ENCODE measurements at regions not wholly inside any gene's neighbourhood (a gene's known extent, or its start where the extent isn't known, plus 50 kb on each side); places are given as distances from the start of the nearest gene placed in this dataset.

DNA sequence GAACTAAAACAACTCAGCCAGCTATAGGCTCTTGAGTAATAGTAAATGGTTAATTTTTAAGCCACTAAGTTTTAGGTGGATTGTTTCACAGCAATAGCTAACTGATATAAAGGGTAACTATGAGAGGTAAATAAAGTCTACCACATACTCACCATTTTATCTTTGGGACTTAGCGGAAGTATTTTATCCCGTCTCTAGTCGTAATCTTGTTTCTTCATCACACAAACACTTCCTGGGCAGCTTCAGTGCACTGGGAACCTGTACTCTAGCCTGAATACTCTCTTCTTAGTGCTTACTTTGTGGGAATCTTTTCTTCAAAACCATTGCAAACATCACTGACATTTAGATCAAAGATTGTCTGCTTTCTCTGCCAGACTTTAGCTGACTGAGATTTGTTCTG is 360.5 kb downstream of the EPHA4 start:
- Mint-ChIP-seq H3K9me3 (no peaks in the 10 kb centered on the region), H3K4me1 (ENCODE audit: low read depth) (no peaks in the 10 kb centered on the region), H3K27ac (no peak overlapping the region), H3K36me3 (ENCODE audit: low read depth) (no peaks in the 10 kb centered on the region), H3K4me3 (no peak overlapping the region), H3K27me3 (ENCODE audit: low read depth) (no peaks in the 10 kb centered on the region)
- DNase-seq (ENCODE audit: low spot score), result no peak

DNA sequence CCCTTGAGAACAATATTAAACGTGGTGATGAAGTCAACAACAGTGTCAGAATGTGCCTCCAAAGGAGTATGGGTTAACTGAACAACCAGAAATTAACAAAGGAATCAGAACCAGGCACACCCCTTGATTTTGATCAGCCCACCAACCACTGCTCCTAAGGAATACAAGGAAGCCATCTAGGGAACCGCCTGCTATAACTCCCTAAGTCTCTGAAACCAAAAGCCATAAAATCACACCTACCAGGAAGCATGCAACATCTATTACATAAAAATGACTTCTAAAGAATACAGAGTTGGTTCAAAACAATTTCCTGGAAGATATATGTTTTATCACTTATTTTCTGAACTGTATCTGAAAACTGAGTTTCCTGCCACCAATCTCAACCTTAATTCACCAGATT is 360.0 kb downstream of the EPHA4 start:
- Mint-ChIP-seq H3K36me3 (ENCODE audit: low read depth) (no peaks in the 10 kb centered on the region), H3K27me3 (ENCODE audit: low read depth) (no peaks in the 10 kb centered on the region), H3K9me3 (no peaks in the 10 kb centered on the region), H3K27ac (no peak overlapping the region), H3K4me3 (no peak overlapping the region), H3K4me1 (ENCODE audit: low read depth) (no peaks in the 10 kb centered on the region)
- no peak for DNase-seq (ENCODE audit: low spot score)

DNA sequence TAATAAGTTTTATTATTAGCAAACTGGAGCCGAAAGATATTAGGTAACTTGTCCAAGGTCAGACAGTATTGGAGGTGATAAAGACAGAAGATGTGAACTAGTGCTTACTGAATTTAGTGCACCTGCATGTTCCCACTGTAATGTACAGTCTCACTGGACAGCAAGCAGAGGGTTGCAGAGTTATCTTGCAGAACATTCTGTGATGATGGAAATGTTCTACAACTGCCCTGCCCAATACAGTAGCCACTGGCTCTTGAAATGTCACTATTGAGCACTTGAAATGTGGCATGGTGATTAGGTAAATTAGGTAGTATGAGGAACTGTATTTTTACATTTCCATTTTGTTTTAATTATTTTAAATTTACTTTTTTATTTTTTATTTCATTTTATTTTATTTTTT is 356.6 kb downstream of the EPHA4 start:
- H3K4me3 Mint-ChIP-seq, result no peak overlapping the region
- H3K4me1 Mint-ChIP-seq (ENCODE audit: low read depth), result no peaks in the 10 kb centered on the region
- no peak overlapping the region for H3K27ac Mint-ChIP-seq
- H3K9me3 Mint-ChIP-seq, result no peaks in the 10 kb centered on the region
- no peaks in the 10 kb centered on the region for H3K36me3 Mint-ChIP-seq (ENCODE audit: low read depth)
- H3K27me3 Mint-ChIP-seq (ENCODE audit: low read depth), result no peaks in the 10 kb centered on the region
- DNase-seq (ENCODE audit: low spot score), result no peak

DNA sequence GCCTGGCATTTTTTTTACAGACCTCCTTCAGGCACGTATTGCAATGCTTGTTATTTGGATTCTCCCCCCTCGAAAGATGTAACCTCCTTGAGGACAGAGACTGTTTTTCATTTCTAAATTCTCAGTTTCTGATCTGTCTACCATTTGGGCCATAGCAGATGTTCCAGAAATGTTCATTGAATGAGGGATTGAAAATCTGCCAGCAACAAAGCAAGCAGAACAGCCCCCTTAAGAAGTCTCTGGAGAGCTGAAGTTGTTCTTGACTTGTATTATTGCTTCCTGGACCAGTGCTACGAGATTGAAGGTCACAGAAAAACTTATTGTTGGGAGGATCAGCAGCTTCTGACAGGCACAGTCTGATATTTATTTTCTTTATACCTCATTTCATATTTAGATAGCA is 355.5 kb downstream of the EPHA4 start:
- H3K4me3 Mint-ChIP-seq, result no peak overlapping the region
- no peaks in the 10 kb centered on the region for H3K9me3 Mint-ChIP-seq
- no peak overlapping the region for H3K27ac Mint-ChIP-seq
- no peak for DNase-seq (ENCODE audit: low spot score)
- H3K27me3 Mint-ChIP-seq (ENCODE audit: low read depth), result no peaks in the 10 kb centered on the region
- no peaks in the 10 kb centered on the region for H3K36me3 Mint-ChIP-seq (ENCODE audit: low read depth)
- no peaks in the 10 kb centered on the region for H3K4me1 Mint-ChIP-seq (ENCODE audit: low read depth)

DNA sequence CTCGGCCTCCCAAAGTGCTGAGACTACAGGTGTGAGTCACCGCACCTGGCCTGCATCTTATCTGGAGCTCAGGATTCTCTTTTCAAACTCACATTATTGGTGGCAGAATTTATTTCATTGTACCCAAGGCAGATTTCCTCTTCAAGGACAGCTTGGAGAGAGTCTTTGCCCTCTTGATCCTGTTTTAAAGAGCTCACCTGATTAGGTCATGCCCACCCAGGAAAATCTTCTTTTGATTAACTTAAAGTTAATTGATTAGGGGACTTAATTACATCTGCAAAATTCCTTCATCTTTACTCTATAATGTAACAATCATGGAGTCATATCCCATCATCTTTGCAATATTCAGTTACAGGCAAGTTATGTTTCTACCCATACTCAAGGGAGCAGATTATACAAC is 346.4 kb downstream of the EPHA4 start:
- Mint-ChIP-seq H3K27ac (no peak overlapping the region), H3K27me3 (ENCODE audit: low read depth) (no peaks in the 10 kb centered on the region), H3K4me3 (no peak overlapping the region), H3K9me3 (no peaks in the 10 kb centered on the region), H3K4me1 (ENCODE audit: low read depth) (no peaks in the 10 kb centered on the region), H3K36me3 (ENCODE audit: low read depth) (no peaks in the 10 kb centered on the region)
- DNase-seq (ENCODE audit: low spot score), result no peak

DNA sequence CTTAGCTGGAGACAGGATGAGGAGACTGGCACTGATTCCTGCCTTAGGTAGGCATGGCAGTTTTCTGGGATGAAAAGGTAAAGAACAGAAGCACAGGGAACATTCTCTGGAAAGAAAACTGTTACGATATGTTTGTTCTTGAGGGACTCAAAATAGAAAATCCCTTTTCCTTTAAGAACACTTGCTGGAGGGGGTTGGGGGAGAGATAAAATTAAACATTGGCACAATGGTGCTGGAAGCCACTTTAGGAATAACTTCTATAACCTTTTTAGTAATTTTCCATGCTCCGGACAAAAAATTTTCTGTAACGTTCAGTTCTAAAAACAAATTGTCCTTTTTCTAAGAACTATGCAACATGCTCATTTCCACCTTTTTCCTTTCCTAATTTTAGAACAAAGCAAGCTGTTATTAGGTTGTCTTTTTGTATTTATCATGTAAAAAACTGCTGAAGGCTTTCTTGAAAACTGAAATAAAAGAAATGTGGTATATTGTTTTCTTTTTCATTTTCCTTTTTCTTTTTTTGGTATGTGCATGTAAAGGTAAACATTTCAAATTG is 343.8 kb downstream of the EPHA4 start:
- no peaks in the 10 kb centered on the region for H3K36me3 Mint-ChIP-seq (ENCODE audit: low read depth)
- H3K27ac Mint-ChIP-seq, result no peak overlapping the region

DNA sequence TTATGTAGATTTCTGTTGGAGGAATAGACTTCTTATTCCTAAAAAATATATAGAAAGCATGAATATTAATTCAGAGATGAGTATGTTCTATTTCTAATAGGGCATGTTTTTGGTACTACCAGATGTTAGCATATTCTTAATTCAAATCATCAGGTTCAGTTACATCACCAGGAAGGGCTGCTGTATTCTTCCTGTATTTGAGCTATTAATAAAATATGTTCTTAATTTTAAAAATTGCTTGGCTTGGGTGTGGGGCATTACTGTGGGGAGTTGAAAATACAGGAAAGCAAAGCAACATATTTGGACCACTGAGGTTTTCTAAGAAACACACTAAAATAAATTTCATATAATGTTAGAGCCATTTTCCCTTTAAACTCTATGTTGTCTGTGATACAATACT is 343.0 kb downstream of the EPHA4 start:
- H3K4me3 Mint-ChIP-seq, result no peak overlapping the region
- H3K4me1 Mint-ChIP-seq (ENCODE audit: low read depth), result no peaks in the 10 kb centered on the region
- H3K27me3 Mint-ChIP-seq (ENCODE audit: low read depth), result no peaks in the 10 kb centered on the region
- H3K9me3 Mint-ChIP-seq, result no peaks in the 10 kb centered on the region
- H3K27ac Mint-ChIP-seq, result no peak overlapping the region
- no peak for DNase-seq (ENCODE audit: low spot score)
- no peaks in the 10 kb centered on the region for H3K36me3 Mint-ChIP-seq (ENCODE audit: low read depth)

More for the DNA sequence above, 343.8 kb downstream of the EPHA4 start:
- Mint-ChIP-seq H3K4me3 (no peak overlapping the region), H3K9me3 (no peaks in the 10 kb centered on the region), H3K4me1 (ENCODE audit: low read depth) (no peaks in the 10 kb centered on the region), H3K27me3 (ENCODE audit: low read depth) (no peaks in the 10 kb centered on the region)
- no peak for DNase-seq (ENCODE audit: low spot score)

DNA sequence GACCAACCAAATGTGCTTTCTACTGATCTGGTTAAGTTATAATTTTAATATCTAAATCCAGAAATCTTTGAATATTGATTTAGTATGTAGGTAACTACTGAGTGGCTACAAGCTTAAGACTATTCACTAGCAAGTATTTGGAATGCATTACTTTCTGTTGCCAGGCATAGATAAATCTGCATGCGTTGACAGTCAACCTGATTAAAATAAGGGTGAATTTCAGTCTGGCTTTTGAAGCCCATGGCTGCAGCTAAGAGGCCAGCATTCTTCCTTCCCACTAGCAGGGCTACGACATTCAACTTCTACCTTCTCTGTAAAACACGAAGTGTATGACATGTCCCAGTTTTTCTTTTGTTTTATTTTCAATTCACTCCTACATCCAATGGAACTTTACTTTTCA is 340.6 kb downstream of the EPHA4 start:
- H3K27me3 Mint-ChIP-seq (ENCODE audit: low read depth), result no peaks in the 10 kb centered on the region
- no peaks in the 10 kb centered on the region for H3K36me3 Mint-ChIP-seq (ENCODE audit: low read depth)
- no peak overlapping the region for H3K27ac Mint-ChIP-seq
- no peaks in the 10 kb centered on the region for H3K9me3 Mint-ChIP-seq
- no peak for DNase-seq (ENCODE audit: low spot score)
- H3K4me1 Mint-ChIP-seq (ENCODE audit: low read depth), result no peaks in the 10 kb centered on the region
- H3K4me3 Mint-ChIP-seq, result no peak overlapping the region

DNA sequence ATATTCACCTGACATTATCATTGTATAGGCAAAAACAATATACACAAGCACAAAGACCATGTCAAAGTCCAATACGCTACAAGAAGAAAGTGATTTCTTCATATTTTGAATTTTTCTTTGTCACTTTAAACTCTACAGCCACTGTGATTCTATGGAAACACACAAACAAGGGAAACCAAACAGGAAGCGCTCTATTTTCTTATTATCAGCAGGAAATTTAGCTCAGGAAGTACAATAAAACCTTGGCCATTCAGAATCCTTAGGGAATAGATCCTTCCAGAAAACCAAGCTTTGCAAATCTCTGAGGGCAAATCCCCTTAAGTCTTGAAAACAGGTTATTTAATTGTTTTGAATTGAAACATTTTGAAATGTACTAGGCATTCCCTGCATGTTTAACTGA is 336.2 kb downstream of the EPHA4 start:
- Mint-ChIP-seq H3K9me3 (no peaks in the 10 kb centered on the region), H3K27me3 (ENCODE audit: low read depth) (no peaks in the 10 kb centered on the region), H3K4me3 (no peak overlapping the region), H3K4me1 (ENCODE audit: low read depth) (no peaks in the 10 kb centered on the region), H3K27ac (no peak overlapping the region), H3K36me3 (ENCODE audit: low read depth) (no peaks in the 10 kb centered on the region)
- DNase-seq (ENCODE audit: low spot score), result no peak

DNA sequence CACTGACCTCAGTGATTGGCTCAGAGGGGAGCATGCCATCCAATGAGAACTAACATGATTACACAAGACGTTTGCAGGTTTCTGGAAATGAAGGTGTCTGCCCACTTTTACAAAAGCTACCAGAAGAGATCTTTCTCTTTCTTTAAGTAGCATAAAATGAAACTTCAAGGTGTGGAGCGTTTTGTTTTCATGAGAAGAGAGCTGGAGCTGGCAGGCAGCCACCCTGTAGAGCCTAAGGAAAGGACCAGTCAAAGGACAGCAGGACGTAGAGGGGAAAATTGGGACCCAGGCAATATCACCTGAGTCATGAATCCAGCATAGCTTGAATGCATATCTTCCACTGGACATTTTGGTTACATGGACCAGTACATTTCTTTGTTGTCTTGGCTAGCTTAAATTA is 331.0 kb downstream of the EPHA4 start:
- Mint-ChIP-seq H3K36me3 (ENCODE audit: low read depth) (no peaks in the 10 kb centered on the region), H3K27ac (no peak overlapping the region), H3K4me3 (no peak overlapping the region), H3K4me1 (ENCODE audit: low read depth) (no peaks in the 10 kb centered on the region), H3K9me3 (no peaks in the 10 kb centered on the region), H3K27me3 (ENCODE audit: low read depth) (no peaks in the 10 kb centered on the region)
- no peak for DNase-seq (ENCODE audit: low spot score)

DNA sequence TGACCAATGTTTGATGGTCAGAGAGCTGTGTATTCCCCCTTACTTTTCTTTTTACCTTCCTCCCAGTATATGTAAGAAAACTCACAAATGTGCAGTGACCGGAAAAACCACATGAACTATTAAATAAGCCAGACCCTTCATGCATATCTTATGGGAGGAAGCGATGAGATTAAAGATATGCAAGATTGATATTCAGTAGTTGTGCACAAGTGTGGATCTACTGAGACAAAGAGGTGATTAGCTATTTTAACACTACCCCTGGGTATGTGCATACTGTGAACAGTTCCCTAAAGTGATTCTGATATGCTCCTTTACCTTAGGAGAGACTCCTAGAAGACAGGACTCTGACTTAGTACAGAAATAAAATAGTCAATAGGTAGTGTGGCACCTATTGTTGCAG is 328.3 kb downstream of the EPHA4 start:
- H3K4me1 Mint-ChIP-seq (ENCODE audit: low read depth), result no peaks in the 10 kb centered on the region
- H3K27me3 Mint-ChIP-seq (ENCODE audit: low read depth), result no peaks in the 10 kb centered on the region
- H3K27ac Mint-ChIP-seq, result no peak overlapping the region
- H3K36me3 Mint-ChIP-seq (ENCODE audit: low read depth), result no peaks in the 10 kb centered on the region
- DNase-seq (ENCODE audit: low spot score), result no peak
- no peak overlapping the region for H3K4me3 Mint-ChIP-seq
- H3K9me3 Mint-ChIP-seq, result no peaks in the 10 kb centered on the region

DNA sequence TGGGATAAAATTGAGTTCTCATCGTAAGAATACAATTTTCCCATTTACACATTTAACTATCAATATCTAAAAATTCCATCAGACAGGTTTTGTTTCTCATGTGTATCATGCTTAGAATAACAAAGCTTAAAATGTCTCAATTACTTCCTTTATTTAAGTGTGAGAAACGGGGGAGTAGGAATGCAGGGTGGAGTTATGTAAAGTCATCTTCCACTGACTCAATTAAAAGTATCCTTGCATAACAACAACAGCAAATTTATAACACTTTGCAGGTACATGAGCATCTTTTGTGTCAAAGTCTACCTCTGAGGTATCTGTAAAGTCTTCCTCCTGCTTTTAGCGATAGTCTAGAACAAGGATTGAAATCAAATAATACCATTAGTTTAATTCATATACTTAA is 327.1 kb downstream of the EPHA4 start:
- H3K27ac Mint-ChIP-seq, result no peak overlapping the region
- H3K4me1 Mint-ChIP-seq (ENCODE audit: low read depth), result no peaks in the 10 kb centered on the region
- no peaks in the 10 kb centered on the region for H3K9me3 Mint-ChIP-seq
- no peak for DNase-seq (ENCODE audit: low spot score)
- H3K36me3 Mint-ChIP-seq (ENCODE audit: low read depth), result no peaks in the 10 kb centered on the region
- no peaks in the 10 kb centered on the region for H3K27me3 Mint-ChIP-seq (ENCODE audit: low read depth)
- no peak overlapping the region for H3K4me3 Mint-ChIP-seq

DNA sequence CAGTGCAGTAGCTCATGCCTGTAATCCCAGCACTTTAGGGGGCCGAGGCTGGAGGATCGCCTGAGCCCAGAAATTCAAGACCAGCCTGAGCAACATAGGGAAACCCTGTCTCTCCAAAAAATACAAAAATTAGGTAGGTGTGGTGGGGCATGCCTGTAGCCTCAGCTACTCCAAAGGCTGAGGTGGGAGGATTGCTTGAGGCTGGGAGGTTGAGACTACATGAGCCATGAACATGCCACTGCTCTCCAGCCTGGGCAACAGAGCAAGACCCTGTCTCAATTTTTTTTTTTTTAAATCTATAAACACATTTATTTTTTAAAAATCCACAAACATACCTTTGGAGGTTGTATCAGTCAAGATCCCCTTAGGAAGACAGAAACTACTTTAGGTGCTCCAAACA is 326.3 kb downstream of the EPHA4 start:
- no peak overlapping the region for H3K27ac Mint-ChIP-seq
- H3K36me3 Mint-ChIP-seq (ENCODE audit: low read depth), result no peaks in the 10 kb centered on the region
- no peaks in the 10 kb centered on the region for H3K4me1 Mint-ChIP-seq (ENCODE audit: low read depth)
- H3K27me3 Mint-ChIP-seq (ENCODE audit: low read depth), result no peaks in the 10 kb centered on the region
- no peak overlapping the region for H3K4me3 Mint-ChIP-seq
- DNase-seq (ENCODE audit: low spot score), result no peak
- H3K9me3 Mint-ChIP-seq, result no peaks in the 10 kb centered on the region

DNA sequence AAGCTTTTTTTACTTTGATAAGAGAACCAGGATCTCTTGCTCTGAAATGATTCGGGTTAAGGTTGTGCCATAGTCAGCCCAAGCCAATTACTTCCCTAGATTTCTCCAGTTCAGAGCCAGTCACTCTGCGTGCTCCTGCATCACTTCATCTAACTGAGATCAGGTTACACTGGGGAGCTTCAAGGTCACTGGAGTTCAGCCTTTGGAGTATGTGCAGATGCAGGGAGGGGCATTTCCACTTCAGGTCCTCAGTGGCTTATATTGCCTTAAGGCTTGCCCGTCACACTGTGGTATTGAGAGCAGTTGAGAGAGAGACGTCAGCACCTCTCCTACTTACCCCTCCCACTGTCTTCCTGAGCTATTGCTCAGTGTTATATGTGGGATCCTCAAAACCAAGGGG is 317.8 kb downstream of the EPHA4 start:
- Mint-ChIP-seq H3K4me1 (ENCODE audit: low read depth) (no peaks in the 10 kb centered on the region), H3K27me3 (ENCODE audit: low read depth) (no peaks in the 10 kb centered on the region), H3K9me3 (peaks cover 4% of the 10 kb centered on the region), H3K36me3 (ENCODE audit: low read depth) (no peaks in the 10 kb centered on the region), H3K27ac (no peak overlapping the region), H3K4me3 (no peak overlapping the region)
- no peak for DNase-seq (ENCODE audit: low spot score)

DNA sequence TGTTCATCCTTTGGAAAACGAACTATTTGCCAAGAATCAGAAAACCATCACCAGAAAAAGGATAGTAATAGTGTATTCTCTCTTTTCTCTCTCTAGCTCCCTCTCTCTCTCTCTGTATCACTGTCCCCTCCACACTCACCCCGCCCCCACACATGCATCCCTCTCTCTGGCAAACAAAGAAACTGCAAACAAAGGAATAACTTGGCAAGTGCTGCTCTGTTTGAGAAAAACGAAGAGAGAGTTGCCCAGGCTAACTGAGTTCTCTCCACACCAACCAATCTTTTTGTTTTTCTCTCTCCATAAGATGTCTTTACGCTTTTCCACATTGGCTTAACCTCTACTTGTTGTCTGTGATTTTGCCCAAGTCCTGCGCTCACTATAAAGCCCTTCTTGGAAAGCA is 316.2 kb downstream of the EPHA4 start:
- no peaks in the 10 kb centered on the region for H3K27me3 Mint-ChIP-seq (ENCODE audit: low read depth)
- no peaks in the 10 kb centered on the region for H3K36me3 Mint-ChIP-seq (ENCODE audit: low read depth)
- H3K4me3 Mint-ChIP-seq, result no peak overlapping the region
- H3K9me3 Mint-ChIP-seq, result peaks cover 4% of the 10 kb centered on the region
- H3K27ac Mint-ChIP-seq, result no peak overlapping the region
- no peak for DNase-seq (ENCODE audit: low spot score)
- no peaks in the 10 kb centered on the region for H3K4me1 Mint-ChIP-seq (ENCODE audit: low read depth)

Data from T-helper 2 cell treated with Interferon-gamma antibody and Interleukin-4, amounts not matched to agents 5 μg/mL and 100 μg/mL, for 36 hours (primary cell).